Stimulated activated naive B cell treated with anti-CD40 and anti-IgM and Interleukin-4, amounts not matched to agents 10 μg/mL and 1 μg/mL and 100 μg/mL, for 72 hours (primary cell): ENCODE measurements at regions not wholly inside any gene's neighbourhood (a gene's known extent, or its start where the extent isn't known, plus 50 kb on each side); places are given as distances from the start of the nearest gene placed in this dataset.

ENCODE experiments used
- ATAC-seq, 2 donors: fragments of 150-1000 bp; cut with Tn5 transposase; replicated peaks; 2 replicates each; pipeline ENCODE4 v1.10.0; 2021; ENCODE audit warnings: moderate library complexity in 1 of 2
- DNase-seq: peaks from one replicate; pipeline ENCODE4 v3.0.0; 2021
- H3K27ac Mint-ChIP-seq: one replicate; pipeline ENCODE4 v1.8.0; 2022; ENCODE audit warnings: mild to moderate bottlenecking, mixed read lengths
- H3K27me3 Mint-ChIP-seq, 2 donors: one replicate each; pipeline ENCODE4 v1.8.0; 2022; ENCODE audit warnings: mixed read lengths in 2 of 2
- H3K36me3 Mint-ChIP-seq, 2 donors: one replicate each; pipeline ENCODE4 v1.8.0; 2022; ENCODE audit warnings: mixed read lengths in 2 of 2, mild to moderate bottlenecking in 1 of 2
- H3K4me1 Mint-ChIP-seq, 2 donors: one replicate each; pipeline ENCODE4 v1.8.0; 2022; ENCODE audit warnings: mixed read lengths in 2 of 2, mild to moderate bottlenecking in 1 of 2
- H3K4me3 Mint-ChIP-seq, 2 donors: one replicate each; pipeline ENCODE4 v1.8.0; 2022; ENCODE audit warnings: mild to moderate bottlenecking in 2 of 2, mixed read lengths in 2 of 2, moderate library complexity in 1 of 2
- H3K9me3 Mint-ChIP-seq, 2 donors: one replicate each; pipeline ENCODE4 v1.8.0; 2022; ENCODE audit warnings: mixed read lengths in 2 of 2, mild to moderate bottlenecking in 1 of 2

DNA sequence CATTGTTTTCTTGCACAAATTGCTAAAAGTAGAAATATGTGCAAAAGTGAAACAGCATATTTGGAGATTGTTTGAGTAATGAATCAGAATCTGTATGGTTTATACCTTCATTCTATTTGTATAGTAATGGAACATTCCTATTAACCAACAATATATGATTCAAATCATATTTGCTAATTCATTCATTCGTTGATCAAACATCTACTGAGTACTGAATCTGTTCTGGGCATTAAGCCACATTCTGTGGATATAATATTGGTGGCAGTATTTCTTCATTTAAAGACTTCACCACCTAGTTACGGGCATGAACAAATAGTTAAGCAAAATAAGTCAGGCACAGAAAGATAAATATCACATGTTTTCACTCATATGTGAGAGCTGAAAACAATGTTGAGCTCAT is 385.7 kb downstream of the MTRR start:
- H3K4me1 Mint-ChIP-seq, result no peaks in the 10 kb centered on the region
- no peaks in the 10 kb centered on the region for H3K27me3 Mint-ChIP-seq
- H3K4me3 Mint-ChIP-seq, result no peak overlapping the region
- no peak for ATAC-seq
- DNase-seq, result no peak
- no peaks in the 10 kb centered on the region for H3K36me3 Mint-ChIP-seq
- no peak overlapping the region for H3K27ac Mint-ChIP-seq
- H3K9me3 Mint-ChIP-seq, result peaks cover 0 to 1% of the 10 kb centered on the region in 2 donors

DNA sequence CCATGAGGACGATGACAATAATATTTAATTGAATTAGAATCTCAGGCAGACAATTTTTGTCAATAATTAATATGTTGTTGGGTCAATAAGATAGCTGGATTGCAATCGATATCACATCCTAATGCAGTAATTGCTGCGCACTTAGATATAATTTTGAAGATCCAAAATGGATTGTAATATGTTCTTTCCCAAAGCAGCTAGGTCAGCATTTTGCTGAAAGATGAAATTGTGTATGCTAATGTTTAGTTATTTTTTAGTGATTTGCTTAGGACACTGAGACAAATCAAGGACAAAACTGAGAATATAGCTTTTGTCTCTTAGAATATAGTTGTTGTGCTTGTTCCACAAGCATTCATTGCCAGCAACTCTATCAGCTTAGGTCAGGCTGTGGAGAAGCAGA is 389.9 kb downstream of the MTRR start:
- H3K27ac Mint-ChIP-seq, result no peak overlapping the region
- H3K9me3 Mint-ChIP-seq, result peaks cover 0 to 3% of the 10 kb centered on the region in 2 donors
- no peak for DNase-seq
- no peak for ATAC-seq
- no peaks in the 10 kb centered on the region for H3K4me1 Mint-ChIP-seq
- H3K4me3 Mint-ChIP-seq, result no peak overlapping the region
- H3K36me3 Mint-ChIP-seq, result no peaks in the 10 kb centered on the region
- H3K27me3 Mint-ChIP-seq, result no peaks in the 10 kb centered on the region

DNA sequence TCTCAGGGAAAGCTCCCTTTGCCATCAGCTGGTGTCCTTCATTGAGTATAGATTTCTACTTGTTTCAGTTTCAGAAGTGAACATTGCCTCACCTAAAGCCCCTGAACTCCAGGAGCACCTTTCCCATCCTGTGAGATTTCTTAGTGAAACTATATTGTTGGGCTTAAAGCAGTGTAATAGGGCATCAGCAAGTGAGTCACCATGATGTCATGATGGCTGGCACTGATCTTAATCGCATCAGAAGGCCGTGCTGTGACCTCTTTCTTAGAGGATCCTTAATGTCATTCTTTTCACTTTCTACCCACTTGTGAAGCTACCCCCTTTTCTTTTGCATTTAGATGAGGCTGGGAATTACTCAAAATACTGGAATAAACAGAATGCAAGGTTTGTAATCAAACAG is 401.3 kb downstream of the MTRR start:
- Mint-ChIP-seq H3K4me3 (no peak overlapping the region), H3K27ac (no peak overlapping the region), H3K4me1 (no peaks in the 10 kb centered on the region), H3K9me3 (peaks cover 0 to 11% of the 10 kb centered on the region in 2 donors), H3K36me3 (no peaks in the 10 kb centered on the region), H3K27me3 (no peaks in the 10 kb centered on the region)
- ATAC-seq, result no peak
- no peak for DNase-seq

DNA sequence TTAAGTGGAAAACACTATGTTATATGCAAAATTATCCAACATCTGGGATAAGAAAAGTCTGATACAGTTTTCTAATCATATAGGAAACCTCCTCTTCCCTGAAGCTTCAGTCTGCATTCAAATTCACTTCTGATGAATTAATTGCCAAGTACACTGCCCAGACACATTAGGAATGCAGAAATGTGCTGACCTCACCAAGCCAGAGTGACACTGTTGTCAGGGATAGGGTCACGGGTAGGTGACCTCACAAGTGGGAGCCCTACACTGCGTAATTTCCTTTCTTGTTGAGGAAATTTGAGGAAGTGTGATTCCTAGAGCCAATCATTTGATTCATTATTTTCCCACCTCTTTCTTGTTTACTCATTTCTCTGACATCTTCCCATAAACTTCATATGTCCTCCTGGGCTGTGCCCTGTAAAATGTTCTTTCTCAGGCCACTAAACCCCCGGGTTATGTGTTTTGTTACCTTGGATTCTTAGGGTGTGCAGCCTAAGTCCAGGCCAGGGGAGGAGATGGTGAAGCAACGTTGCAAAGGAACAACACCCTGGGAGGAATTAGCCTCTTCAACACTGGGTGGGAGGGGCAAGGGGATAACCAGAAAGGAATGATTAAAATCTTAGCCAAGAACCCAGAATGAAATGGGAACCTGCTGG is 411.9 kb downstream of the MTRR start:
- DNase-seq (no peak), ATAC-seq (no peak)
- Mint-ChIP-seq H3K4me1 (no peaks in the 10 kb centered on the region), H3K9me3 (peaks cover 0 to 4% of the 10 kb centered on the region in 2 donors), H3K27ac (no peak overlapping the region), H3K27me3 (no peaks in the 10 kb centered on the region), H3K4me3 (no peak overlapping the region), H3K36me3 (no peaks in the 10 kb centered on the region)

DNA sequence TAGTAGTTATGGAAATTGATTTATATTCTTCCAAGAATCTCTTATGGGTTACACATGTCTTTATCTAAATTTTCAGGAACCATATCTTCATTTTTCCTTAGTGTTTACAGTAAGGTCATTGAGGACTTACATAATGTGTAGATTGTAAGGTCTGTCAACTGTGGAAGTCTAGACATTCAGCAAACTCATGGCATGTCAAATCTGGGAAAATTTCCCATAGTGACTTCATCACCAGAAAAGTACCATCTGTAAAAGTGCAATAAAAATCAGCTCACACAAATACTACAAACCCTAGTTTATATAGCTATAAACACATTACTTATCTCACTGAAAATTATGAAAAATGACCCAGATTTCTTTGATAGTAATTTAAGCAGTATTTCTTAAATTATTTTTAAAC is 419.4 kb downstream of the MTRR start:
- H3K9me3 Mint-ChIP-seq, result peaks cover 0 to 2% of the 10 kb centered on the region in 2 donors
- DNase-seq (no peak), ATAC-seq (no peak)

DNA sequence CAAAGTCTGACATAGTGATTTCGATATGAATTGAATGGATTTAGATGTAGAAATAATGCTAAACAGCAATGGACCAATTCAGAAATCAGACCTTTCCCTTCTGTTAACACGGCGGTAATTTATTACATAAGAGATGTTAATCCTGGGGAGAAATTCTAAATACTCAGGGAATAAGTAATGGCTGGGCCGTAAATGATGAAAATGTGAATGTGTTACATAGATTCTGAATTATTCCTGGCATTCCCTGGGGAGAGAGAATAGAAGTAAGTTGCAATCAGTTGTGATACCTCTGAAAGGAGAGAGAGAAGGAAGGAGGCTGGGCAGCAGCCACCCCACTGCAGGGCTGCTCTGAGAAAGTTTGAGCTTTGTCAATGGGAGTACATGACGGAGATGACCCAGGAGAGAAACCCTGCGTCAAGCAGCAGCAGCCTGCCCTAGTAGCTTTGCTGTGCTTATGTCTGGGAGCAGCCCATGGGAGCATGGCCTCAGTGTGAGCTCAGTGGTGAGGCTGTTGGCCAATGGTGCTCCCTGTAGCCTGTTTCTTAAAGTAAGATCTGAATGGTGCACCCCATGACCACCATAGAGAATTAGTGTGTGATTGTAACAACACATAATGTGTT is 420.1 kb downstream of the MTRR start:
- Mint-ChIP-seq H3K27ac (no peak overlapping the region), H3K4me3 (no peak overlapping the region), H3K4me1 (no peaks in the 10 kb centered on the region), H3K27me3 (no peaks in the 10 kb centered on the region), H3K36me3 (no peaks in the 10 kb centered on the region), H3K9me3 (peaks cover 0 to 2% of the 10 kb centered on the region in 2 donors)
- ATAC-seq, result no peak
- no peak for DNase-seq

More for the DNA sequence above, 419.4 kb downstream of the MTRR start:
- no peak overlapping the region for H3K4me3 Mint-ChIP-seq
- no peaks in the 10 kb centered on the region for H3K4me1 Mint-ChIP-seq
- no peak overlapping the region for H3K27ac Mint-ChIP-seq
- no peaks in the 10 kb centered on the region for H3K36me3 Mint-ChIP-seq
- H3K27me3 Mint-ChIP-seq, result no peaks in the 10 kb centered on the region

DNA sequence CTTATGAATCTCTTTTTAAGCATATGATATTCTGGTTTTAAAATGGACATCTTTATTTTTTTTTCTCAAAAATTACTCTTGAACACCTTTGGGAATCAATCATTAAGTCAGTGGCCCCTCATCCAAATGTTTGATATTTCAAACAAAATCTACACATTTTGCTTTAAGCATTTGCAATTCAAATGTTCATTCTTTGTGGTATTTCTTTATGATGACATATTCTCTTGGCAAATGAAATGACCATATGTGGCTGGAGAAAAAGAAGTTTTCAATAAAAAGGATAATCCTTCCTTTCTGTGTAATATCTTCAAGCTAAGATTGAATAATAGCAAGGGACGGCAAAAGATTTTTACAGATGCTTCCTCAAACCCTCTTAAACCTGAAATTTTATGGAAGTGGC is 420.8 kb downstream of the MTRR start:
- DNase-seq (no peak), ATAC-seq (no peak)
- Mint-ChIP-seq H3K4me1 (no peaks in the 10 kb centered on the region), H3K36me3 (no peaks in the 10 kb centered on the region), H3K9me3 (peaks cover 0 to 2% of the 10 kb centered on the region in 2 donors), H3K27me3 (no peaks in the 10 kb centered on the region), H3K27ac (no peak overlapping the region), H3K4me3 (no peak overlapping the region)

DNA sequence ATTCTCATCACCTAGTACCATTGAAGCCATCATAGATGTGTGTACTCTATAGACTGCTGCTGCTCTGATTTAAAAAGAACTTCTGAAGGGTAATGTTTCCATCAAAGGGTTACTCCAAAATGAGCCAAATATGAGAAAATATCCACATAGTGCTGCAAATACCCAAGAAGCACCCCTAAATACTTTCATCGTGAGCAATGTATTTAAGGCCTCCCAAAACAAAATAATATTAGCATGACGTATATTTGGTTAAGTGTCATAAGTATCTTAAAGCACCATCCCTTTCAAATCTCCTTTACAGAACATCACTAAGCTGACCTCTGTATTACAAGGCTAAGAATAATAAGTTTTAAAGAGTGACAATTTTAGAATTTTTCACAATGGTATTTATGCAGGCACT is 421.8 kb downstream of the MTRR start:
- Mint-ChIP-seq H3K9me3 (peaks cover 0 to 2% of the 10 kb centered on the region in 2 donors), H3K27ac (no peak overlapping the region), H3K4me1 (no peaks in the 10 kb centered on the region), H3K27me3 (no peaks in the 10 kb centered on the region), H3K36me3 (no peaks in the 10 kb centered on the region), H3K4me3 (no peak overlapping the region)
- ATAC-seq (no peak), DNase-seq (no peak)

DNA sequence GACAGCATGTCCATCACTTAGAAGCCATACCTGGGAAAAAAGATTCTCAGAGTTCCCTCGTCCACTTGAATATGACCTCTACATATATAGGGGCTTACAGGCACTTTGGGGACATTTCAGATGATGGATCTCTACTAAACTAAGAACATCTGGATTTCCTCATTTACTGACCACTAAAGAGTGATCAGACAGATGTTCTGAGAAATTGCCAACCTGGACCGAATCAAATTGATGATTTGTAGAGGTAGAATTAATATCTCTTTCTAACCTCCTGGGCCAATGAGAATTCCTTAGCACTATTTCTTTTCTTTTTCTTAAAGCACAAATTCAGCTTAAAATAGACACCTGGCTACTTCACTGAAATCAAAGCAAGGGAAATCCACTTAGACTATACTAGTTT is 422.7 kb downstream of the MTRR start:
- ATAC-seq, result no peak

DNA sequence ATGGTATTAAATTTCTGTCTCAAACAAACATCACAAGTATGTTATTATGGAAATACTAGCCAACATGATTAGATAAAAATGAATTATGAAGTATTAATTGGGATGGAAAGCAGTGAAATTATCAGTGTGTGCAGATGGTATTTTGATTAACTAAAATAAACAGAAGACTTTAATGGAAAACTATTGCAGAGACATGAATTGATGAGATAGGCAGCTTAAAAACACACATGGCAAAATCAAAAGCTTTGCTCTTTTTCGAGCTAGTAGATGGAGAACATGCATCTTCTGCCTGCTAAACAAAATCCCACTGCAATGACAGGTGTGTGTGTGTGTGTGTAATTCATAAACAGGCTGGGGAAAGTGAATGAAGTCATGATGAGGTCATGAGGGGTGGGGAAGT is 426.2 kb downstream of the MTRR start:
- Mint-ChIP-seq H3K4me1 (no peaks in the 10 kb centered on the region), H3K4me3 (no peak overlapping the region), H3K36me3 (no peaks in the 10 kb centered on the region), H3K27me3 (no peaks in the 10 kb centered on the region), H3K27ac (no peak overlapping the region), H3K9me3 (no peaks in the 10 kb centered on the region)
- no peak for ATAC-seq
- DNase-seq, result no peak

More for the DNA sequence above, 422.7 kb downstream of the MTRR start:
- peaks cover 0 to 2% of the 10 kb centered on the region in 2 donors for H3K9me3 Mint-ChIP-seq
- H3K27ac Mint-ChIP-seq, result no peak overlapping the region
- H3K4me1 Mint-ChIP-seq, result no peaks in the 10 kb centered on the region
- H3K36me3 Mint-ChIP-seq, result no peaks in the 10 kb centered on the region
- no peak overlapping the region for H3K4me3 Mint-ChIP-seq
- no peak for DNase-seq
- H3K27me3 Mint-ChIP-seq, result no peaks in the 10 kb centered on the region

DNA sequence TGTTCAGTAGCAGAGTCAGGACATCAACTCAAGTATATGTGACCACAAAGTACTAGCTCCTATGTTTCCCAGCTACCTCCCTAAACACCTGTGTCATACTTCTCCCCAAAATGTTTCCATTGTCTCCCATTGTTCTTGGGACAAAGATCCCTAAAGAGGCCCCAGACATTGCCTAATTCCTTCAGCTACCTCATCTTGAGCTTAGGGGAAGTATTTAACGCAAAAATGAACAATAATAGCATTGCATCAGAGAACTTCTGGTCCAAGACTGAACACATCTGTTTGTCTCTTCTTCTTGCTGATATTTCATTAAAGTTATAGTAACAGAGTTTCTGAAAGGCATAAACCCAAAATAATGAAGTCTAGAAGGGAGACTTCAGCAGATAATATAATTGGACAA is 430.8 kb downstream of the MTRR start:
- Mint-ChIP-seq H3K4me1 (no peaks in the 10 kb centered on the region), H3K4me3 (no peak overlapping the region), H3K36me3 (no peaks in the 10 kb centered on the region), H3K9me3 (no peaks in the 10 kb centered on the region), H3K27ac (no peak overlapping the region), H3K27me3 (no peaks in the 10 kb centered on the region)
- ATAC-seq (no peak), DNase-seq (no peak)

DNA sequence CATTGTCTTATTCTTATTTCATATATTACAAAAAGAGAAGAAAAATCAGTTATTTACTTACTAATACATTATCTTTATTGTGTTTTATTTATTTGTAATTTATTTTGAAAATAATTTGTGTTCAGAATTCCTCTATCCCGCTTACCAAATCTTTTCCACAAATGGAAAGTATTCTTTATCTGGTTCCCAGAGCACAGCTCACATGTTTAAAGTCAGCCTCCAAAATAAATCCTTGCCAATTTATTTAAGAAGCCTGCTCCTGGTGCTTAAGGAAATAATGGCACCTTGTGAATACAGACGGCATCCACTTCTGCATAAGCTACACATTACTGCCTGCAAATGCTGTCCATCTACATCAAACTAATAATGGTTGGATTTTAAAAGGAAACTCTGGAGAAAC is 435.4 kb downstream of the MTRR start:
- no peaks in the 10 kb centered on the region for H3K27me3 Mint-ChIP-seq
- H3K4me1 Mint-ChIP-seq, result no peaks in the 10 kb centered on the region
- no peak for DNase-seq
- H3K9me3 Mint-ChIP-seq, result peaks cover 4 to 6% of the 10 kb centered on the region in 2 donors
- H3K4me3 Mint-ChIP-seq, result no peak overlapping the region
- peaks cover 0 to under 1% of the 10 kb centered on the region in 2 donors for H3K36me3 Mint-ChIP-seq
- ATAC-seq, result no peak
- no peak overlapping the region for H3K27ac Mint-ChIP-seq

DNA sequence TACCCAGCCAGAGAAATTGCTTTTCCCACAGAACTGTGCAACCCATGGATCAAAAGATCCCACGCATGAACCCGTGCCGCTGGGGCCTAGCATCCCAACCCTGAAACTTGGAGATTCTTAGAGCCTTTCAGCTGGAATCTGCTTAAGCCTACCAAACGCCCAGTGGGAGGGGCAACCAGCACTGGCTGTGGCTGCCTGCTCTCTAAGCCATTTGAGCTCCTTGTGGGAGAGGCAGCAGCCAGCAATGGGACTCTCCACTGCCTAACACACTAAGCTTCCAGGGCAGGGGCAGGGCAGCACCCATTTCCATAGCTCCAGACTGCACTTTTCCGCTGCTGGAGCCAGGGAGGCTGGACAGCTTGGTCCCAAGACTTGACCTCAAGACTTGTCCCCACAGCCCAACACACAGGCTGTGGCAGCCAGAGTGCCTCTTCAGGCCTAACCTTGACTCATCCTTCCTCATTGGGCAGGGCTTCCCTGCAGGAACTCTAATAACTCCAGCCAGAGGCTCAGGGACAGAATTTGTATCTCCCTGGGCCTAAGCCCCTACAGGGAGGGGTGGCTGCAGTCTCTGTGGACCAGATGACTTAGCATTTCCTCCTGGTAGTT is 437.4 kb downstream of the MTRR start:
- DNase-seq (no peak), ATAC-seq (no peak)
- Mint-ChIP-seq H3K9me3 (peaks cover 12 to 16% of the 10 kb centered on the region in 2 donors), H3K27ac (no peak overlapping the region), H3K4me3 (no peak overlapping the region), H3K27me3 (no peaks in the 10 kb centered on the region), H3K36me3 (peaks cover 0 to 3% of the 10 kb centered on the region in 2 donors), H3K4me1 (no peaks in the 10 kb centered on the region)

DNA sequence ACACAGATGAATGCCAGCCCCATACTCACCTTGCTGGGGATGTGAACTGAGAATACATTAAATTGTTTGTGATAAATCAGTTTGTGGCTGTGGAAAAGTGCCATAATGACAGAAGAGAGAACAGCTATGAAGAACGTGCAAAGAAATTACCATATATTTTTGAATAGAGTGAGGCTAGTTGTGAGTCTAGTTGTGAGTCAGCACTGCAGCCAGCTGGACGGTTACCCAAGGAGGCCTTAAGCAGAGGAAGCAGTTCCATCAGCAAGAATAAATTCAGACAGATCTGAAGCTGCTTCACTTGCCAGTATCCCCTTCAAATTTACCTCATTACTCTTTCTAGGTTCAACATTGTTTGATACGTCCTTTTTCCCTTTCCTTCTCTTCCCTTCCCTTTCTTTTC is 446.0 kb downstream of the MTRR start:
- Mint-ChIP-seq H3K9me3 (peaks cover 6 to 16% of the 10 kb centered on the region in 2 donors), H3K4me3 (no peak overlapping the region), H3K27me3 (no peaks in the 10 kb centered on the region), H3K4me1 (no peaks in the 10 kb centered on the region), H3K27ac (no peak overlapping the region), H3K36me3 (no peaks in the 10 kb centered on the region)
- ATAC-seq, result no peak
- DNase-seq, result no peak

DNA sequence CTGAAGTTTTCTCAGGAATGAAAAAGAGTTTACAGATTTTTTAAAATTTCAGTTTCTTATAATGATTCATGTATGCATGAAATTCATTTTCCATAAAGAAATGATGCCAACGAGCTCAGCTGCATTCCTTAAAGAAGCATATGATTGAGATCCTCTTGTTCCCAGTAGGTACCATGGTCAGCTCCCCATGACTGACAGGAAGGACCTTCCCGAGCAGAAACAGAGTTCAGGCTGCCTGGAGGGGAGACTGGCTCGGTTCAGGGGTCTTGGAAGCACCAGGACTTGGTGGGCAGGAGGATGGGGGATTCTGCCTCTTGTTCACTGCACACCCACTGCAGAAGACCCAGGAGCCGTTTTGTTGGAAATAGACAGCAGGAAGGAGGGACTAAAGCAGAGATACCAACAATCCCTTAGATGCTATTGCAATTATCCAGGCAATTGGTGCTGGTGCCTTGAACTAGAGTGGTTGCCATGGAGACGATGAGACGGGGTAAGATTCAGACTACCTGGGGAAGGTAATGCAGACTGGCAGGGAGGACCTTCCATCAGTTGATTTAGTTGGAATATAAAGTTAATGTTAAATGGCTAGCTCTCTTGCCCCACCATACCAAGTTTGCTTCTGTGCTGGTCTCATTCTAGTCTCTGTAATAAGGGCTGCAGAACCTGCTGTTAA is 447.8 kb downstream of the MTRR start:
- H3K27ac Mint-ChIP-seq, result no peak overlapping the region
- H3K36me3 Mint-ChIP-seq, result no peaks in the 10 kb centered on the region
- H3K9me3 Mint-ChIP-seq, result peaks cover 4 to 8% of the 10 kb centered on the region in 2 donors
- no peaks in the 10 kb centered on the region for H3K4me1 Mint-ChIP-seq
- H3K27me3 Mint-ChIP-seq, result no peaks in the 10 kb centered on the region
- no peak for ATAC-seq
- no peak for DNase-seq
- H3K4me3 Mint-ChIP-seq, result no peak overlapping the region
